CD4-positive, alpha-beta T cell treated with Interleukin-2 at 100 ng/mL for 4 hours (primary cell): ENCODE measurements at regions not wholly inside any gene's neighbourhood (a gene's known extent, or its start where the extent isn't known, plus 50 kb on each side); places are given as distances from the start of the nearest gene placed in this dataset.

Experiments
- DNase-seq: peaks from one replicate; pipeline ENCODE4 v3.0.0-alpha.2; 2020; ENCODE audit warnings: low spot score

DNA sequence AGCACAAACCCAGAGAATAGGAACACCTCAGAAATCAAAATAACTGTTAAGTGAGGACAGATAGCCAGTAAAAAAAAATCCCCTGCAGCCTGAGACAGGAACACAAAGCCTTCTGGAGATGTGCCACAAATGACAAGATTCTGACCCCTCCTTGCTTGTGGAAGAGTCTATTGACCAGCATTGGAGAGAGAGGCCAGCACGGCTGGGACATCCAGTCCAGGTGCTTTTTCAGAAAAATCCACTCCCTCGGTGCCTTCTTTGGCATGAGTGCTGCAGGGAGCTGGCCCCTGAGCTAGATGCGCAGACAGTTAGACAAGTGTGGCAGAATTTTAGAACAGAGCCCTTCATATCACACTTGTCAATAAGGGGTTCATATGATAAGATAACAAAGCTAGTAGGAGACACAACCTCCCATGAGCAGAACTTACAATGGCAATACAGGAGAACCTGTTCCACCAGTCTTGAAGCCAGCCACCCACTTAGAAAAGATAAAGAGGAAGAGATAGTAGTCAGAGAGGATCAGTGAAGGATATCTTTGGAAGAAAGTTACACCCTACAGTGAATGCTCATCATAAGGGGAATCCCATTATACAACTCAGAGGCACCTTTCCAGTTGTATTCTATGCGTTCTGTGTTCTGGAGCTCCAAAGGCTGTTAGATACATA lies 298.4 kb downstream of the TLE1 start:
- DNase-seq: no peak

DNA sequence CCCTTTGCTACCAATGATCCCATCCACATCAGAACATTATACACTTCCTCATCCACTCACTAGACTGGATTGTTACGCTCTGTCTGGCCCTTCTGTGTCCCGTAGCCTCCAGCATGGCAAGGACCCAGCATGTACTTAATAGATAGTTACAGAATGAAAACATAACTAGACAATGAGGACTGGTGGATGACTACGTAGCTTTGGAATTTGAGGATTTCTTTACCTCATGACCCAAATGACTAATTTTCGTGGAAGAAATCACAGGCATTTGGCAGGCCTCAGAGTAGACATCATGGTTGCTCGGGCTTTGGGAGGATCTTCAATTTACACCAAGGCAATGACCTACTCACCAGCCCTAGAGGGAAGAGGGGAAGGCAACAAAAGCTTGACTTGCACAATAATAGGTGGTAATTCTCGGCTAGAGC lies 299.8 kb downstream of the TLE1 start:
- no peak for DNase-seq

DNA sequence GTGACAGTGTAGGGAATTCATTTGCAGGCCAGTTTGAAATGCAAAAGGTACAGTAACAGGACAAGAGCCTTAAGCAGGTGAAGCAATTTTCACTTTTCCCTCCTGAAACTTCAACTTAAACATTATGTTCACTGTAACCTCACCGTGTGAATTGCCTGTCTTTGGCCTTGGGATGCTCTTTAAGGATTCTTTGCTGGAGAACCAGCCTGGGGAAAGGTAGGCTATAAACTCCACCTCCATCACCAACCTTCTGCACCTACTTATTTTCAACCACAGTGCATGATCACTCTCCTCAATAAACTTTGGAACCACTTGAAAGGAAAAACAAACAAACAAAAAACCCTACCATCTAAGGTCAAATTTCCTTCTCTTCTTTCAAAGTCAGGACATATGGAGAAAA lies 300.5 kb downstream of the TLE1 start:
- DNase-seq: no peak

DNA sequence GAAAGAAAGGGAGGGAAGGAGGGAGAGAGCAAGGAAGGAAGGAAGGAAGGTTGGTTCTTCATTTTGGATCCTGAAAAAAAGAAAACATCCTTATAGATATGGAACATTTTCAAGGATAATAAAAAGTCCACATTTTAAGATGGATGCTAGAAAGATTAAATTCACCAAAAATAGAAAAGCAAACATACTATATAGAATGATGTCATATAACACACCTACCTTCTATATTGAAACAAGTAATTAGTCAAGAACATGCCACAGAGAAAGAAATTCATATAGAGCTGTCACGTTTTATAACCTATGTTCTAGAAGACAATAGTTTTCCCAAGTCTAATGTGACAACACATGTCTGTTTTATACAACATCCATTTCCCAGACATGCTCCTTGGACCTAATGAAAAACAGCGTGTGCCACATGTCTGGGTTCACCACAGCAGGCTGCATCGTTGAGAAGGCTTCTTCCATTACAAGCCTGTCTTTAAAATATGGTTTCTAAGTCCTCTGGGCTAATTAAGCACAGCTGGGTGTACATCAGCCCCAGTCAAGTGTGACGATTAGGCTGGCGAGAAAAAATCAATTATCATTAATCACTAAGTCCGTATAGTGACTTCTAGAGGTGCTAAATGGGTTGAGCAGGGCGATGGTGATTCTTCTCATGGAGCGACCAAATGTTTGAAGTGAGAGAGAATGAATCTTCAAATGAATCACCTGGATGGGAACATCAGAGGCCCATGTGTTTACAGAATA lies 301.8 kb downstream of the TLE1 start:
- DNase-seq: no peak

DNA sequence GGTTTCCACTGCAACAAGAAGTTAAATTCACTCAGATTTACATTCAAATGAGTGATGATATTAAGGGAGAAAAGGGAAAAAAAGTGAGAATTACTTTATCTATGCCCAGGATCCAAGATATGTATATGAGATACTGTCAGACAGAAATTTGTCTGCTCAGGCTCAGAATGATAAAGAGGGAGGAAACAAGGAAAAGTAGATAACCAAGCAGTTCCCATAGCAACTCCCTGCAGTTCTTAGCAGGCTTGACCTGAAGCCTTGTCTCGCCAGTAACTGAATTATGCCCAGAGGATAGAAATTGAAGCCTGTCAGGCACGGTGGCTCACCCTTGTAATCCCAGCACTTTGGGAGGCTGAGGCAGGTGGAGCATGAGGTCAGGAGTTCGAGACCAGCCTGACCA lies 304.4 kb downstream of the TLE1 start:
- no peak for DNase-seq

DNA sequence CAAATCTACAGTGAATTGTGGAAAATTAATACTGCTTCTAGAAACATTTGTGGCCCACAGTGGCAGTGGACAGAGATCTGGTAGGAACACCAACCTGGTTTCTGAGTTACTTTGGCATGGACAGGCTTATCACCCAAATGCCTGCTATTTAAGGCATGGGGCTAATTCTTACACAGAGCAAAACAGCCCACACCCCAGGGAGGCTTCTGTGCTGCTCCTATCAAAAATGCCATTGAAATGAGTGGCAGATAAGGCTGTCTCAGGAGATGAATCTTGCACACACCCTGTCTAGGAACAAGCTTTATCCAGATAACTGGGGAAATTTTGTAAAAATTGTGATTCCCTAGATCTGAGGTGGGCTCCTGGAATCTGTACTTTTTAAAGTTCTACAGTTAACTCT lies 307.1 kb downstream of the TLE1 start:
- no peak for DNase-seq

DNA sequence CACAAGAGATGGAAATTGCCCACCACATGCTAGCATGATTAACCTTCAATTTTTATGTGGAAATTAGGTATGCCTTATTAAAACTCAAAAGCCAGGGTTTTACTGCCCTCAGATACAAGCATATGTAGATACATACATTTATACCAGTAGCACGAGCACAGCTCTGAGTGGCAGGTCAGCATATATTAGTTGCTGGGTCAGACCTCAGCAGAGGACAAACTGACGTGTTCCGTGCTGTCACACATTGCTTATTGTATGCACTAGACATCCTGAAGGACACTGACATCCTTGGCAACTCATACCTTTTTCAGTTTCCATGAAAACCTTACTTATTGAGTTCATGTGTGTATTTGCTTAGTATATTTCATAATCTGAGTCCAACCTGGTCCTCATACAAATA lies 307.7 kb downstream of the TLE1 start:
- DNase-seq: no peak

DNA sequence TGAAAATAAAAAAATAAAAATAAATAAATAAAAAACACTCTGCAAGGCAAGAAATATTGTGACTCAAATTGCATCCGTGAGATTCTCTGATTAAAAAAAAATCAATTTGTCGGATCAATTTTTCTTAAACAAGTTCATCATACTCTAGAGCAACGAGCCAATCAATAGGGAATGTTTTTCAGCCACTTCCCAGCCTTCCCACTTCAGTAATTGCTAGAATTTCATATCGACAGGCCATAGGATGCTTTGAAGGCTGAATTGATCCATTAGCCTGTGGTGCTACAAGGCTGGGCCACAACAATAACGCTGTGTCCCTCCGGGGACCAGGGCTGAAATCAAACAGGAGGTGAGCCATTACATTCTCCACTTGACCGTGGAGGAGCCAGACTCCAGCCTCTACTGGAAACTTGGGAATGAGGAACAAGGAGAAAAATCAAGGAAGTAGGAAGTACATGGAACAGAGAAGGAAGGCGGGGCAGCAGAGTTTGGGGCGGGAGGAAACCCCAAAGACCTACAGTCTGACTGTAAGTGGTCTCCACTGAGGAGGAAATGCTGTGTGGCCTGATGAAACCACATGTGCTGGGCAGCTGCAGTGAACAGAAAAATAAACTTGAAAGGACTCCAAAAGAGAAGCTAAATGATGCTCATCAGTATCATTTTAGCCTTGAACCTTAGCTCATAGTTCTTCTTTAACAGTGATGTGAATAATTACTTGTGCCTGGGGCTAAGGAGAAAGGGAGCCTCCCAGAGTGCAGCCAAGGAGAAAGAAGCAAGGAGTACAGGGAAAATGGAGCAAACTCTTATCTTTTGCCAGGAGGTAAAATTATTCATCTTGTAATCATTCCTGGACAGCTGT lies 308.6 kb downstream of the TLE1 start:
- DNase-seq: no peak

DNA sequence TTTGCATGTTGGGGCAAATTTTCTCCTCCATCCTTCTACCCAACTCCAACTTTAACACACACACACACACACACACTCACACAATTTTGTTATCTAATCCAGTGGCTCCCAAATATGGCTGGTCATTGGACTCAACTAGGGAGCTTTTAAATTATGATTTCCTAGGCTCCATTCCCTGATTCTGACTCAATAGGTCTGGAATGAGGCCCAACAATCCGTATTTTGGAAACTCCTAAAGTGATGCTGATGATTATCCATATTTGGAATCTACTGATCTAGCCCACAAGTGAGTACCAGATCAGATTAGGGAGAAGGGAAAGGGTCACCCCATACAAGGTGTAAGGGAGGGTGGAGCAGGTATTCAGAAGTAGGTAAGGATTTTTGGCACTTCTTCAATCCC lies 309.7 kb downstream of the TLE1 start:
- DNase-seq: no peak

DNA sequence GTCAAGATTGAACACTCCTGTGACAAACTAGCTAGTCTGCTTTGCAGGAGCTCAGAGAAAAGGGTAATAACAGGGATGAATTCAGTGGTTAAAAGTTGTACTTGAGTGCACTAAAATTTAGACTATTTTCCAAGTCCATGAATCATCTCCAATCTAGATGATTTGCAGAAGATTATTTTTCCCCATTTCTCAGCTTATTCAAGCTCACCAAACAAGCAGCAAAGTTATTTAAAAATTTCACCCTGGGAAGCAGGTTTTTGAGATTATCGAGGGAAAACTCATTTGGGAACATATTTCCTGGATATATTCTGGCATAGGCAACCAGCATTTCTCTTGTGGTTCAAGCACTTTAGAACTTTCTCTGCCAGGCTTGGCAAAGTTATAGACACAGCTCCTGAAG lies 311.4 kb downstream of the TLE1 start:
- DNase-seq: no peak

DNA sequence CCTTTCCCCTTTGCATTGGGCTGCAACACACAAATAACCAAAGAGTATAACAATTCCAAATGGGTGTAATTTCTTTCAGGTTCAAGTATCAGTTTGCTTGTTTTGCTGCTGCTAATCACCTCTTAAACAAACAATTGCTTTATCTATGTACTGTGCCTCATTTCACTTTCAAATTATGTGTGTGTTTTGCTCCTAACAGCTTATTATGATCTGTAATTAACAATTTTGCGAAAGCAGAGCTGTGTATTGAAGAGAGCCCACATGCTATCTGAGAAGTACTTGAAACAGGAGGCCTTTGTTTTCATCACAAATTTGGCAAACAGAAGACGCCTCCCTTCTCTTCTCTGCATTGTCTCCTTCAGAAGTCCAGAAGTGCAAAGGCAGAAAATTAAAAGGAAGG lies 312.0 kb downstream of the TLE1 start:
- DNase-seq: no peak

DNA sequence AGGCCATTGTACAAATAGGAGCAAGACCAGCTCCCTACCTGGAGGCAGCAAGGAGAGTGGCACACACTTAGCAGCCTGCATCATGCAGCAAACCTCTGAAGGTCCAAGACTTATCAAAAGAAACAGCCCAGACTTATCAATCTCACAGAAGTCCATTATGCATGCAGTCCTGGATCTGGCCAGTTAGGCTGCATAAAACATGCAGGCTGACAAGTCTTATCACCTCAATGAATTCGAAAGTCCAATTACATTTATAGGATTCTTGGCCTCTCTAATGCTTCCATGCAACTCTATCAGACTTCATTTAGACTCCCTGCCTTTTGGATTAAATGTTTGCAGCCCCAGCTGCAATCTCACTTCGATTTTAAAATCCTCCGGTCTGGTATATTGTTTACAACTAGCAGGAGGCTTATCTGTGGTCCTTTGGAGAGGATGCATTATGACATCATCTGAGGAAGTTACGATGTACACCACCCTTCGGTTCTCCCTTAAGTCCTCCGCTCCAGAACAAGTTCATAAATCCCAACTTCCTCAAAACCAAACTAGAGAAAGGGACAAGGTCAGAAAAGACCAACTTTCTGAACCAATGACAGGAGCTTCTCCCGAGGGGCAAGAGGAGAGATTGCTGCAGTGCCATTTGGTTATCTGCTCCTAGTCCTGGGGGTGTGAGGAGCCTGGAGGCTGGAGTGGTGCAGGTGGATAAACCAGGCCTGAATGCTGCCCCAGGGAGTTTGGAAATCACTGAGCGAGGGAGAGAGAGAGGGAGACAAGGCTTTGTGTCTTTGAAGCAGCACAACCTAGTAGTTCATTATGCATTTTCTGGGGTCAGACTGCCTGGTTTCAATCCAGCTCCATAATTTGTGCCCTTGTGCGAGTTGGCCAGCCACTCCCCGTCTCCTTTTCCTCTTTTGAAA lies 313.9 kb downstream of the TLE1 start:
- DNase-seq: no peak

DNA sequence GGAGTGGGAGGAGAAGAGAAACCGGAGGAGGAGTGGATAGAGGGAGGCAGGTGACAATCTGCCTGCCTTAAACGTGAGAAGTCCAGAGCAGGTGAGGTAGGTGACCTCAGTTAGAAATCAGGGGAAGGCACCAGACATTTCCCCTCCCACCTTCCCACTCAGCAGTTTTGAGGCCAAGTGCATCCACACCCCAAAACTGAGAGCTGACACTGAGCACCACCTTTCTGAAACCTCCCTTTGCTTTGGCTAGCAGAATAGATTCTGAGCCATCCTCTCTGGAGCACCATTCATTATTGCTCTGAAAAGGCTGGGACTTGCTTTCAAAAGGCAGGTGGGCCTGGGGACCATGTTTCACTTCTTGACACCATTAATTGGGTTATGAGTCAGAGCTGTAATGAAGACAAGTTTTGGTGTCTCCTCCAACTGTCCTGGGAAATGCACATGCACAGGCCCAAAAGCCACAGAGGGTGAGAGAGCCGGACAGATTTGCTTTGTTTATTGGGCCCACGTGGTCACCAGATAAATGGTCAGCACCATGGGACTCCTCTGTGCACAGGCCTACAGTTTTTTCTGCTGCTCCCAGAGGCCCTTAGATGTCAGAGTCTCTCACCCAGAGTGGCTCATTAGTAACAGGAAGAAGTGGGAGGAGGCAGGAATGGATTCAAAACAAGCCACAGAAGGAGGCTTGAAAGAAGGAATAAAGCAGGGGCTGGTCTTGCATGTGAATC lies 314.7 kb downstream of the TLE1 start:
- DNase-seq: no peak

DNA sequence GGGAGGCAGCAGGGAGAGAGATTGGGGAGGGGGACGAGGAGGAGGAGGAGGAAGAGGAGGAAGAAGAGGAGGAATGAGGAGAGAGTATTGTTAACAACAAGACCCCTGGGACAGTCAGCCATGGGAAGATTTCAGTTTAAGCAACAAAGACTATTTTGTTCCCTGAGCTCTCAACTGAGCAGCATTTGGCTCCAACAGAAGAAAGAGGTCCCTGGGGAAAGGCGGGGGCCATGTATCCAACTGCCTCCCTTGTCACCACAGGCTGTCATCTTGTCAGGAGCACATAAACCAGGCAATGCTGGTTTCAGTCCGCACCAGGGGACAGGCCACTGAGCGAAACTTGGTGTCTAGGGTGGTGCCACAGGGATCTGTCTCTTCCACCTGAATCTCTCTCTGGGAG lies 316.1 kb downstream of the TLE1 start:
- DNase-seq: no peak

DNA sequence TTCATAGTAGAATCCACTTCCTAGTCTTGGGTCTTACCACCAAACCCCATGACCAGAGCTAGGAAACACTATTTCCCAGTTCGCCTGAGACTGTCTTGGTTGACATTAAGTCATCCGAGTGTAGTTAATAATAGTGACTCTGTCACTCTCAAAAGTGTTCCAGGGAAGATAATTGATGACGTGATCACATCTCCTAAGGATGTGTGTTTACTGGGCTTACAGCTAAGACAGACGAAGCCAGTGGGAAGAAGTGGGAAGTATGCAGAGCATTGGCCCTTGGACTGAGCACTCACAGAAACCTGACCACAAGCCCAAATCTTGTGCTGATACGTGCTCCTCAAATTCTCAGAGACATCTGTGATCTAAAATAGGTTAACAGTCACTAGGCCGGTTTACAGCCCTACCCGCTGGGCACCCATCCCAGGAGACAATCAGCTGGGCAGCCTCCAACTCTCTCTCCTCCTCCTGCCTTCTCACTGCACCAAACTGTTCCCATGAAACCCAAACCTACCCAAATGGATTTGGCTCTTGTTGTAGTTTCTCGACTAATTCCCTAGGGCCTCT lies 316.6 kb downstream of the TLE1 start:
- DNase-seq: no peak

DNA sequence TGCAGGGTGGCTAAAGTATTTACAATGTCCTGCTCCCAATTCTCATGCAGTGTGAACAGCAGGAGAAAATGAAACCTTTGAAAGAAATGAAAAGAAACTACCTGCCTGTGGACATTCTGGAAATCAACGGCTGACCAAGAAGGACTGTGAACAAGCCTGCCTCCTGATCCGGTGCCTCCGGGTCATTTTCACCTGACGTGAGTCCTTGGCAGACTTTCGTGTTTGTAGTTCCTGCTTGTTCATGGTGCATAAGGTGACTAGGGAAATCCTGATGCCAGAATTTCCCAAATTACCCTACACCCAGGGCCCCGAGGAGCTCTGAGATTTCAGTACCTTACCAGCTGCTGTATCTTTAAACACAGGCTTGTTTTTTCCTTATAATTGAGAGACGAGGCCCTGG lies 317.5 kb downstream of the TLE1 start:
- DNase-seq: no peak

DNA sequence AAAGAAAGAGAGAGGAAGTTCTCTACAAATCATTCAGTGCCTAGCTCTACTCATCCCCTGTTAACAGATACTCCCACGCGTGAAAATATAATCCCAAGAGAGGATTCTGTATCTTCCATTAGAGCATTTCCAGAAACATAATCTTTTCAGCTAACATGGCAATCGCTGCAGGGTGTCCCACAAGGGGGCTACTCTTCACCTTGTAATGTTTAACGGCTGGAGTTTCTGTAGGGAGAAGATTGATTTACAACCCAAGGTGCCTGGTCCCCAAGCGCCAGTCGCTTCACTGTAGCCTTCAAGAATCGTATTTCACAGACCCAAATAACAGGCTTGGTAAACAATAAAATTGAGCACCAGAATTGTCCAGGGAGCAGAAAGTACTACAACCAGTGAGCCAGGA lies 318.7 kb downstream of the TLE1 start:
- DNase-seq: no peak

DNA sequence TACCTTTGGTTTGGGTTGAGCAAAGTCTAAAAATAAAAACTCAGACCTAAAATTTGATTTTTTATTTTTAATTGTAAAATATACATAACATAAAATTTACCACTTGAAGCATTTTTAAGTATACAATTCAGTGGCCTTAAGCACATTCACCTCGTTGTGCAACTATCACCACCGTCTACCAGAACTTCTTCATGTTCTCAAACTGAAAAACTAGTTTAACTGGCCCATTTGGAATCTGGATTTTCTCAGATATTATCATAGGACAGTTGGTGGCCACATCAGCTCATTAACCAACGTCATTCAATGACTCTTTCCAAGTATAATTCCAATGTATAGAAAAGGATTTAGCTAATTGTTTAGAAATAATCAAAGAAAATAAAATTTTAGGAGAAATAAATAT lies 319.3 kb downstream of the TLE1 start:
- DNase-seq: no peak

DNA sequence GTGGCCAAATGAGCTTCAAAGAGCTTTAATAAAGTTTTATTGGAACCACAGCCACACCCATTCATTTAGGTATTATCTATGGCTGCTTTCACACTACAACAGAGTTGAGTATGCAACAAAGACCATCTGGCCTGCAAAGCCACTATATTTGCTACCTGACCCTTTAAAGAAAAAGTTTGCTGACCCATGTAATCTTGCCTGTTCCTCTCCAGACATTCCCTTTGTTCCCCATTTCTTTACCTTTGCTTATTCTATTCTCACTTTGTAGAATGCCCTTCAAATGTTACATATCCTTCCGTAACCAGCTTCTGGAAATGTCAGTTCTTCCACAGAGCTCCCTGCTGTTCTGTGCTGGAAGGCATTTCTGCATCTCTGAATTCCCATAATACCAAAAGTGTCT lies 320.2 kb downstream of the TLE1 start:
- DNase-seq: no peak

DNA sequence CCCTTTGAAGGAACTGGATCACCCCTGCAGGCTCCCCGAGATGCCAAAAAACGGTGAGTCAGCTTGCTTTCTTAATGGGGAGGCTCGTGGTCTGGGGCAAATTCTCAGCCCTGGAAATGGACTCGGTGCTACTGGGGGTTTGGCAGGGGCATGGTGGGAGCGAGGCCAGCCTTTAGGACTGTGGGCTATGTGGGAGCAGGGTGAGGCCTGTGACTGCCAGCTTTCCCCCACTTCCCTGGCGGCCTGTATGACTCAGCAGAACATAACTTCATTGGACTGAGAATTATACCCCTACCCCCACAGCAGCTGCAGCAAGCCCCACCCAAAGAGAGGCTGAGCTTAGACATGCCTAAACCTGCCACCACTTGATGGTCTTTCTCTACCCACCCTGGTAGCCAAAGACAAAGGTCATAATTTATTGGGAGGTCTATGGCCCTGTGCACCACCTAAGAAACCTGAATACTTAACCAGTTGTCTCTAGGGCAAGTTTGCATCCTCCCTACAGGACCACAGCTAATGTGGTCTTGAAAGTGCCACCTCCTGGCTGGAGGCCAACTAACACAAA lies 325.3 kb downstream of the TLE1 start:
- no peak for DNase-seq

DNA sequence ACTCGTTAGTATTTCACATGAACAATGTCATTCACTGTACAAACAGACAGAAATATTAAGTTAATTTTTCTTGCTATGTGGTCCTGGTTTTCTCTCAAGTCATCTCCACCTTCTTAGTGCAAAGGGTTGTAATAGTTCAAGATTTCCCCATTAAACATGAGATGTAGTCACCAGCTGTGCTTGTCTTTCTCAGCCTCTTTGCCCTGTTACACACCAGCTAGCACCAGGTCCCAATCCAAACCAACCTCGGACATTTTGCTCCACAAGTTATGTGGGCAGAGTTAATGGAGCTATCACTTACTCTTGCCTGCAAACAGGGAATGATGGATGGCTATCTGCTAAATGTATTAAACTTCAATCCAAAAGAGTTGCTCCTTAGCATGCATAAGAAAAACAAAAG lies 328.1 kb downstream of the TLE1 start:
- DNase-seq: no peak
